ENCODE measurements at regions not wholly inside any gene's neighbourhood (a gene's known extent, or its start where the extent isn't known, plus 50 kb on each side); places are given as distances from the start of the nearest gene placed in this dataset.

DNA sequence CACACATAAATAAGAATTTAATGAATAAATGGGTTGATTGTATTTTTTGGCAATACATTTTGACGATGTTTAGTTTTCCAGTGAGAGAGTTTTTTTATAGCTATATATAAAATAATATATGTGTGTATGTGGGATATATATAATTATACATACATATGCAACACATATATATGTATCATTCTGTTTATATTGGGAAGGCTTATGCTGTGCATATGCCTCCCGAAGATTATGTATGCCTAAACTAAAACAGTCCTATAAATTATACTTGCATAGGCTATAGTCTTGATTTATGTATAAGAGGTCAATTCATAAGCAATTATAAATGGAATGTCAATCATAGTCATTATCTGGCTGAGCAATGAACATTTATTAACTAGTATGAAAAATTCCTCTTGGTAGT lies 151.3 kb upstream of the HMHB1 start:
- DNase-seq (ENCODE audit: low spot score) = no peak

More for the DNA sequence above, 151.3 kb upstream of the HMHB1 start:
- no peaks in the 10 kb centered on the region for H3K4me1 Mint-ChIP-seq
- ChIA-PET POLR2A (no interaction called here), CTCF (no interaction called here)
- H3K4me3 Mint-ChIP-seq = no peak overlapping the region
- H3K36me3 Mint-ChIP-seq = no peaks in the 10 kb centered on the region
- no peaks in the 10 kb centered on the region for H3K27me3 Mint-ChIP-seq (ENCODE audit: low read depth)
- no peak for TF ChIP-seq MXD4 (CRISPR knock-in tag; IDR thresholded peaks at IDR 0.05; ENCODE audit: borderline replicate concordance)
- no peak for TF ChIP-seq GTF2I (CRISPR knock-in tag; conservative IDR thresholded peaks at IDR 0.05)
- TF ChIP-seq SMAD4 (CRISPR knock-in tag; IDR thresholded peaks at IDR 0.05) = no peak
- TF ChIP-seq ZNF396 (CRISPR knock-in tag; IDR thresholded peaks at IDR 0.05; ENCODE audit: borderline replicate concordance) = no peak
- TF ChIP-seq, protein P1, sequence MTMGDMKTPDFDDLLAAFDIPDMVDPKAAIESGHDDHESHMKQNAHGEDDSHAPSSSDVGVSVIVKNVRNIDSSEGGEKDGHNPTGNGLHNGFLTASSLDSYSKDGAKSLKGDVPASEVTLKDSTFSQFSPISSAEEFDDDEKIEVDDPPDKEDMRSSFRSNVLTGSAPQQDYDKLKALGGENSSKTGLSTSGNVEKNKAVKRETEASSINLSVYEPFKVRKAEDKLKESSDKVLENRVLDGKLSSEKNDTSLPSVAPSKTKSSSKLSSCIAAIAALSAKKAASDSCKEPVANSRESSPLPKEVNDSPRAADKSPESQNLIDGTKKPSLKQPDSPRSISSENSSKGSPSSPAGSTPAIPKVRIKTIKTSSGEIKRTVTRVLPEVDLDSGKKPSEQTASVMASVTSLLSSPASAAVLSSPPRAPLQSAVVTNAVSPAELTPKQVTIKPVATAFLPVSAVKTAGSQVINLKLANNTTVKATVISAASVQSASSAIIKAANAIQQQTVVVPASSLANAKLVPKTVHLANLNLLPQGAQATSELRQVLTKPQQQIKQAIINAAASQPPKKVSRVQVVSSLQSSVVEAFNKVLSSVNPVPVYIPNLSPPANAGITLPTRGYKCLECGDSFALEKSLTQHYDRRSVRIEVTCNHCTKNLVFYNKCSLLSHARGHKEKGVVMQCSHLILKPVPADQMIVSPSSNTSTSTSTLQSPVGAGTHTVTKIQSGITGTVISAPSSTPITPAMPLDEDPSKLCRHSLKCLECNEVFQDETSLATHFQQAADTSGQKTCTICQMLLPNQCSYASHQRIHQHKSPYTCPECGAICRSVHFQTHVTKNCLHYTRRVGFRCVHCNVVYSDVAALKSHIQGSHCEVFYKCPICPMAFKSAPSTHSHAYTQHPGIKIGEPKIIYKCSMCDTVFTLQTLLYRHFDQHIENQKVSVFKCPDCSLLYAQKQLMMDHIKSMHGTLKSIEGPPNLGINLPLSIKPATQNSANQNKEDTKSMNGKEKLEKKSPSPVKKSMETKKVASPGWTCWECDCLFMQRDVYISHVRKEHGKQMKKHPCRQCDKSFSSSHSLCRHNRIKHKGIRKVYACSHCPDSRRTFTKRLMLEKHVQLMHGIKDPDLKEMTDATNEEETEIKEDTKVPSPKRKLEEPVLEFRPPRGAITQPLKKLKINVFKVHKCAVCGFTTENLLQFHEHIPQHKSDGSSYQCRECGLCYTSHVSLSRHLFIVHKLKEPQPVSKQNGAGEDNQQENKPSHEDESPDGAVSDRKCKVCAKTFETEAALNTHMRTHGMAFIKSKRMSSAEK (CRISPR knock-in tag; IDR thresholded peaks at IDR 0.05; ENCODE audit: borderline replicate concordance) = no peak
- no peak for TF ChIP-seq TCF7 (CRISPR knock-in tag; IDR thresholded peaks at IDR 0.05; ENCODE audit: low read depth)
- TF ChIP-seq, protein P2, sequence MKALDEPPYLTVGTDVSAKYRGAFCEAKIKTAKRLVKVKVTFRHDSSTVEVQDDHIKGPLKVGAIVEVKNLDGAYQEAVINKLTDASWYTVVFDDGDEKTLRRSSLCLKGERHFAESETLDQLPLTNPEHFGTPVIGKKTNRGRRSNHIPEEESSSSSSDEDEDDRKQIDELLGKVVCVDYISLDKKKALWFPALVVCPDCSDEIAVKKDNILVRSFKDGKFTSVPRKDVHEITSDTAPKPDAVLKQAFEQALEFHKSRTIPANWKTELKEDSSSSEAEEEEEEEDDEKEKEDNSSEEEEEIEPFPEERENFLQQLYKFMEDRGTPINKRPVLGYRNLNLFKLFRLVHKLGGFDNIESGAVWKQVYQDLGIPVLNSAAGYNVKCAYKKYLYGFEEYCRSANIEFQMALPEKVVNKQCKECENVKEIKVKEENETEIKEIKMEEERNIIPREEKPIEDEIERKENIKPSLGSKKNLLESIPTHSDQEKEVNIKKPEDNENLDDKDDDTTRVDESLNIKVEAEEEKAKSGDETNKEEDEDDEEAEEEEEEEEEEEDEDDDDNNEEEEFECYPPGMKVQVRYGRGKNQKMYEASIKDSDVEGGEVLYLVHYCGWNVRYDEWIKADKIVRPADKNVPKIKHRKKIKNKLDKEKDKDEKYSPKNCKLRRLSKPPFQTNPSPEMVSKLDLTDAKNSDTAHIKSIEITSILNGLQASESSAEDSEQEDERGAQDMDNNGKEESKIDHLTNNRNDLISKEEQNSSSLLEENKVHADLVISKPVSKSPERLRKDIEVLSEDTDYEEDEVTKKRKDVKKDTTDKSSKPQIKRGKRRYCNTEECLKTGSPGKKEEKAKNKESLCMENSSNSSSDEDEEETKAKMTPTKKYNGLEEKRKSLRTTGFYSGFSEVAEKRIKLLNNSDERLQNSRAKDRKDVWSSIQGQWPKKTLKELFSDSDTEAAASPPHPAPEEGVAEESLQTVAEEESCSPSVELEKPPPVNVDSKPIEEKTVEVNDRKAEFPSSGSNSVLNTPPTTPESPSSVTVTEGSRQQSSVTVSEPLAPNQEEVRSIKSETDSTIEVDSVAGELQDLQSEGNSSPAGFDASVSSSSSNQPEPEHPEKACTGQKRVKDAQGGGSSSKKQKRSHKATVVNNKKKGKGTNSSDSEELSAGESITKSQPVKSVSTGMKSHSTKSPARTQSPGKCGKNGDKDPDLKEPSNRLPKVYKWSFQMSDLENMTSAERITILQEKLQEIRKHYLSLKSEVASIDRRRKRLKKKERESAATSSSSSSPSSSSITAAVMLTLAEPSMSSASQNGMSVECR (CRISPR knock-in tag; IDR thresholded peaks at IDR 0.05; ENCODE audit: borderline replicate concordance) = no peak
- no peak for TF ChIP-seq RORB (CRISPR knock-in tag; IDR thresholded peaks at IDR 0.05)
- no peak for TF ChIP-seq CREM (CRISPR knock-in tag; IDR thresholded peaks at IDR 0.05)
- TF ChIP-seq RELA (CRISPR knock-in tag; IDR thresholded peaks at IDR 0.05; ENCODE audit: borderline replicate concordance) = no peak
- TF ChIP-seq, protein P3, sequence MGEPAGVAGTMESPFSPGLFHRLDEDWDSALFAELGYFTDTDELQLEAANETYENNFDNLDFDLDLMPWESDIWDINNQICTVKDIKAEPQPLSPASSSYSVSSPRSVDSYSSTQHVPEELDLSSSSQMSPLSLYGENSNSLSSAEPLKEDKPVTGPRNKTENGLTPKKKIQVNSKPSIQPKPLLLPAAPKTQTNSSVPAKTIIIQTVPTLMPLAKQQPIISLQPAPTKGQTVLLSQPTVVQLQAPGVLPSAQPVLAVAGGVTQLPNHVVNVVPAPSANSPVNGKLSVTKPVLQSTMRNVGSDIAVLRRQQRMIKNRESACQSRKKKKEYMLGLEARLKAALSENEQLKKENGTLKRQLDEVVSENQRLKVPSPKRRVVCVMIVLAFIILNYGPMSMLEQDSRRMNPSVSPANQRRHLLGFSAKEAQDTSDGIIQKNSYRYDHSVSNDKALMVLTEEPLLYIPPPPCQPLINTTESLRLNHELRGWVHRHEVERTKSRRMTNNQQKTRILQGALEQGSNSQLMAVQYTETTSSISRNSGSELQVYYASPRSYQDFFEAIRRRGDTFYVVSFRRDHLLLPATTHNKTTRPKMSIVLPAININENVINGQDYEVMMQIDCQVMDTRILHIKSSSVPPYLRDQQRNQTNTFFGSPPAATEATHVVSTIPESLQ (CRISPR knock-in tag; IDR thresholded peaks at IDR 0.05) = no peak
- TF ChIP-seq, protein P4, sequence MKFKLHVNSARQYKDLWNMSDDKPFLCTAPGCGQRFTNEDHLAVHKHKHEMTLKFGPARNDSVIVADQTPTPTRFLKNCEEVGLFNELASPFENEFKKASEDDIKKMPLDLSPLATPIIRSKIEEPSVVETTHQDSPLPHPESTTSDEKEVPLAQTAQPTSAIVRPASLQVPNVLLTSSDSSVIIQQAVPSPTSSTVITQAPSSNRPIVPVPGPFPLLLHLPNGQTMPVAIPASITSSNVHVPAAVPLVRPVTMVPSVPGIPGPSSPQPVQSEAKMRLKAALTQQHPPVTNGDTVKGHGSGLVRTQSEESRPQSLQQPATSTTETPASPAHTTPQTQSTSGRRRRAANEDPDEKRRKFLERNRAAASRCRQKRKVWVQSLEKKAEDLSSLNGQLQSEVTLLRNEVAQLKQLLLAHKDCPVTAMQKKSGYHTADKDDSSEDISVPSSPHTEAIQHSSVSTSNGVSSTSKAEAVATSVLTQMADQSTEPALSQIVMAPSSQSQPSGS (CRISPR knock-in tag; IDR thresholded peaks at IDR 0.05; ENCODE audit: borderline replicate concordance, low read depth) = no peak
- no peak for TF ChIP-seq TEAD4 (CRISPR knock-in tag; IDR thresholded peaks at IDR 0.05)
- TF ChIP-seq, protein P5, sequence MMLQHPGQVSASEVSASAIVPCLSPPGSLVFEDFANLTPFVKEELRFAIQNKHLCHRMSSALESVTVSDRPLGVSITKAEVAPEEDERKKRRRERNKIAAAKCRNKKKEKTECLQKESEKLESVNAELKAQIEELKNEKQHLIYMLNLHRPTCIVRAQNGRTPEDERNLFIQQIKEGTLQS (CRISPR knock-in tag; conservative IDR thresholded peaks at IDR 0.05) = no peak
- TF ChIP-seq TEAD1 (CRISPR knock-in tag; IDR thresholded peaks at IDR 0.05) = no peak
- no peak for TF ChIP-seq GABPB1 (CRISPR knock-in tag; IDR thresholded peaks at IDR 0.05)
- no peak for TF ChIP-seq ZNF232 (CRISPR knock-in tag; IDR thresholded peaks at IDR 0.05)
- no peak for TF ChIP-seq IRF2 (CRISPR knock-in tag; IDR thresholded peaks at IDR 0.05; ENCODE audit: borderline replicate concordance, low read depth)
- ATAC-seq = no peak
- peaks cover 6% of the 10 kb centered on the region for H3K9me3 Mint-ChIP-seq
- H3K27ac Mint-ChIP-seq = no peak overlapping the region
